OCI-LY3 (cell line): ENCODE measurements at regions not wholly inside any gene's neighbourhood (a gene's known extent, or its start where the extent isn't known, plus 50 kb on each side); places are given as distances from the start of the nearest gene placed in this dataset.

Experiments
- H2AFZ ChIP-seq: fragments of 200-600, 300-600 bp; shearing (Covaris generic); 2 replicates; pipeline ENCODE4 v1.6.0; 2014; ENCODE audit warnings: antibody characterized with exemption, low read depth, low read length
- H3K27ac ChIP-seq: fragments of 200-600, 300-600 bp; sonication (generic); 2 replicates; pipeline ENCODE4 v1.5.1; 2014; ENCODE audit warnings: mild to moderate bottlenecking, low read length, moderate library complexity, mixed read lengths
- H3K27me3 ChIP-seq: fragments of 200-600, 300-600 bp; sonication (generic); 2 replicates; pipeline ENCODE4 v1.6.1; 2014; ENCODE audit warnings: low read depth, low read length, mixed read lengths
- H3K36me3 ChIP-seq: fragments of 200-600, 300-600 bp; sonication (generic); replicated peaks from 2 replicates; pipeline ENCODE3; 2014; ENCODE audit warnings: low read depth, low read length, mixed read lengths
- H3K4me1 ChIP-seq: fragments of 300-600, 200-600 bp; sonication (generic); 2 replicates; pipeline ENCODE4 v1.6.1; 2014; ENCODE audit warnings: low read length, mixed read lengths
- H3K4me2 ChIP-seq: fragments of 200-600, 300-600 bp; sonication (generic); 2 replicates; pipeline ENCODE4 v1.6.1; 2014; ENCODE audit warnings: low read length, mixed read lengths
- H3K4me3 ChIP-seq: fragments of 300-600, 200-600 bp; sonication (generic); 2 replicates; pipeline ENCODE4 v1.5.1; 2014; ENCODE audit warnings: antibody characterized with exemption, mild to moderate bottlenecking, low read length, moderate library complexity
- H3K79me2 ChIP-seq: fragments of 300-600, 200-600 bp; shearing (Covaris generic); 2 replicates; pipeline ENCODE4 v1.6.1; 2014; ENCODE audit warnings: mild to moderate bottlenecking, low read length, mixed read lengths
- H3K9ac ChIP-seq: fragments of 300-600, 200-600 bp; shearing (Covaris generic); 2 replicates; pipeline ENCODE4 v1.6.0; 2014; ENCODE audit warnings: mild to moderate bottlenecking, low read length, moderate library complexity
- H3K9me3 ChIP-seq: fragments of 200-600, 300-600 bp; shearing (Covaris generic); 2 replicates; pipeline ENCODE4 v1.6.1; 2014; ENCODE audit warnings: low read length, mixed read lengths; ENCODE audit not compliant: insufficient read depth
- H4K20me1 ChIP-seq: fragments of 200-600, 300-600 bp; sonication (generic); 2 replicates; pipeline ENCODE4 v1.6.1; 2016; ENCODE audit warnings: low read length, mixed read lengths; ENCODE audit not compliant: insufficient read depth
- CTCF ChIP-seq: fragments of 200-600, 300-600 bp; sonication (generic); IDR thresholded peaks from 2 replicates; pipeline ENCODE4 v1.5.1; 2014; ENCODE audit warnings: antibody characterized with exemption, low read length, low read depth
- EZH2phosphoT487 ChIP-seq: fragments of 200-600 bp; shearing (Covaris generic); IDR thresholded peaks from 2 replicates; pipeline ENCODE4 v1.6.1; 2018; ENCODE audit warnings: antibody characterized with exemption, mixed run types, low read depth

GRCh38 chr3:18951333-18951732 lies 197.0 kb upstream of the KCNH8 start:
- Histone ChIP-seq H3K79me2 (no peaks in the 10 kb centered on the region), H3K36me3 (no peaks in the 10 kb centered on the region), H3K9me3 (no peaks in the 10 kb centered on the region), H2AFZ (no peak overlapping the region), H3K4me1 (no peaks in the 10 kb centered on the region), H3K9ac (no peak overlapping the region), H3K4me3 (no peak overlapping the region), H3K4me2 (no peak overlapping the region), H4K20me1 (no peaks in the 10 kb centered on the region), H3K27me3 (no peaks in the 10 kb centered on the region), H3K27ac (no peak overlapping the region)
- TF ChIP-seq EZH2phosphoT487, result no peak
- no peak for TF ChIP-seq CTCF

- H4K20me1 ChIP-seq, result no peaks in the 10 kb centered on the region
- H3K9ac ChIP-seq, result no peak overlapping the region
- no peaks in the 10 kb centered on the region for H3K27me3 ChIP-seq
- no peak overlapping the region for H3K4me2 ChIP-seq
- no peaks in the 10 kb centered on the region for H3K4me1 ChIP-seq
- no peaks in the 10 kb centered on the region for H3K79me2 ChIP-seq
- no peaks in the 10 kb centered on the region for H3K9me3 ChIP-seq
- H2AFZ ChIP-seq, result no peak overlapping the region
- no peak overlapping the region for H3K4me3 ChIP-seq
- TF ChIP-seq EZH2phosphoT487 (no peak), CTCF (peak; percentile 39)
- no peak overlapping the region for H3K27ac ChIP-seq
- no peaks in the 10 kb centered on the region for H3K36me3 ChIP-seq
Observed at GRCh38 chr3:18946524-18946923, 201.8 kb upstream of the KCNH8 start.

- Histone ChIP-seq H3K4me1 (no peaks in the 10 kb centered on the region), H3K9me3 (no peaks in the 10 kb centered on the region), H3K79me2 (no peaks in the 10 kb centered on the region), H2AFZ (no peak overlapping the region), H4K20me1 (no peaks in the 10 kb centered on the region), H3K36me3 (no peaks in the 10 kb centered on the region), H3K4me3 (no peak overlapping the region), H3K9ac (no peak overlapping the region), H3K27ac (no peak overlapping the region), H3K27me3 (no peaks in the 10 kb centered on the region), H3K4me2 (no peak overlapping the region)
- TF ChIP-seq CTCF, result no peak
- TF ChIP-seq EZH2phosphoT487, result no peak
Observed at GRCh38 chr3:18937574-18937973, 210.7 kb upstream of the KCNH8 start.

GRCh38 chr3:18919158-18919557 lies 229.2 kb upstream of the KCNH8 start:
- Histone ChIP-seq H3K36me3 (no peaks in the 10 kb centered on the region), H3K27me3 (no peaks in the 10 kb centered on the region), H3K4me1 (no peaks in the 10 kb centered on the region), H3K4me3 (no peak overlapping the region), H3K4me2 (no peak overlapping the region), H4K20me1 (no peaks in the 10 kb centered on the region), H3K27ac (no peak overlapping the region), H2AFZ (no peak overlapping the region), H3K79me2 (no peaks in the 10 kb centered on the region), H3K9ac (no peak overlapping the region), H3K9me3 (no peaks in the 10 kb centered on the region)
- TF ChIP-seq EZH2phosphoT487 (no peak), CTCF (no peak)
